ENCODE measurements at regions not wholly inside any gene's neighbourhood (a gene's known extent, or its start where the extent isn't known, plus 50 kb on each side); places are given as distances from the start of the nearest gene placed in this dataset.
"Not testable (repeated sequence)": the region's sequence is repeated elsewhere in the genome, so short reads cannot be mapped to it uniquely, and the experiment has no call there.

- ATAC-seq (no peak), DNase-seq (no peak)
- no peaks in the 10 kb centered on the region for H3K36me3 ChIP-seq (ENCODE audit: control insufficient read depth in 2 of 3, insufficient read depth in 3 of 3, low read length in 3 of 3)
- ChIA-PET POLR2A (no interaction called here), CTCF (no interaction called here)
- no peak overlapping the region for H3K4me3 ChIP-seq (ENCODE audit: low read length)
- Mint-ChIP-seq H3K27ac (no peak overlapping the region), H3K4me3 (no peak overlapping the region), H3K36me3 (no peaks in the 10 kb centered on the region), H3K27me3 (peaks cover 0 to 6% (median 0%) of the 10 kb centered on the region in 5 donors), H3K9me3 (peaks cover 0 to 6% (median under 1%) of the 10 kb centered on the region in 11 donors), H3K4me1 (no peaks in the 10 kb centered on the region)
- H3K9me3 ChIP-seq (ENCODE audit: control insufficient read depth in 2 of 3, low read length in 3 of 3) = no peaks in the 10 kb centered on the region
- H3K27ac ChIP-seq (ENCODE audit: low read depth, low read length) = no peak overlapping the region
- no peaks in the 10 kb centered on the region for H3K4me1 ChIP-seq (ENCODE audit: control insufficient read depth in 2 of 2, insufficient read depth in 2 of 2, low read length in 2 of 2)
- no peaks in the 10 kb centered on the region for H3K27me3 ChIP-seq (ENCODE audit: control insufficient read depth in 2 of 2, insufficient read depth in 2 of 2, low read length in 2 of 2)
- intact Hi-C loops (cut with micrococcal nuclease) = no loop called here
These were observed 467.9 kb upstream of the ATP11B start for GRCh38 chr3:182325213-182325950.

- no peaks in the 10 kb centered on the region for H3K36me3 ChIP-seq (ENCODE audit: control insufficient read depth in 2 of 3, insufficient read depth in 3 of 3, low read length in 3 of 3)
- H3K27me3 Mint-ChIP-seq = peaks cover 0 to 7% (median 0%) of the 10 kb centered on the region in 5 donors
- H3K9me3 ChIP-seq (ENCODE audit: control insufficient read depth in 2 of 3, low read length in 3 of 3) = no peaks in the 10 kb centered on the region
- peak overlapping the region in 1 of 9 donors; percentile 73 for H3K27ac Mint-ChIP-seq
- H3K4me3 Mint-ChIP-seq = no peak overlapping the region
- H3K27ac ChIP-seq (ENCODE audit: low read depth, low read length) = no peak overlapping the region
- CTCF ChIA-PET = no interaction called here
- H3K4me3 ChIP-seq (ENCODE audit: low read length) = no peak overlapping the region
- H3K36me3 Mint-ChIP-seq = no peaks in the 10 kb centered on the region
- no peak for ATAC-seq
- H3K27me3 ChIP-seq (ENCODE audit: control insufficient read depth in 2 of 2, insufficient read depth in 2 of 2, low read length in 2 of 2) = no peaks in the 10 kb centered on the region
- H3K9me3 Mint-ChIP-seq = peaks cover 0 to 4% (median 0%) of the 10 kb centered on the region in 11 donors
- no peak for DNase-seq
- H3K4me1 Mint-ChIP-seq = no peaks in the 10 kb centered on the region
- POLR2A ChIA-PET = no interaction called here
- intact Hi-C loops (cut with micrococcal nuclease) = no loop called here
- no peaks in the 10 kb centered on the region for H3K4me1 ChIP-seq (ENCODE audit: control insufficient read depth in 2 of 2, insufficient read depth in 2 of 2, low read length in 2 of 2)
These were observed 466.1 kb upstream of the ATP11B start for GRCh38 chr3:182327196-182327681.

GRCh38 chr3:182330646-182331045, 462.7 kb upstream of the ATP11B start:
- Mint-ChIP-seq H3K27ac (no peak overlapping the region), H3K36me3 (no peaks in the 10 kb centered on the region), H3K27me3 (peaks cover 0 to 7% (median 0%) of the 10 kb centered on the region in 5 donors), H3K9me3 (peaks cover 0 to 27% (median 6%) of the 10 kb centered on the region in 11 donors), H3K4me1 (no peaks in the 10 kb centered on the region), H3K4me3 (no peak overlapping the region)
- Histone ChIP-seq H3K27ac (ENCODE audit: low read depth, low read length) (no peak overlapping the region), H3K27me3 (ENCODE audit: control insufficient read depth in 2 of 2, insufficient read depth in 2 of 2, low read length in 2 of 2) (no peaks in the 10 kb centered on the region), H3K4me1 (ENCODE audit: control insufficient read depth in 2 of 2, insufficient read depth in 2 of 2, low read length in 2 of 2) (no peaks in the 10 kb centered on the region), H3K36me3 (ENCODE audit: control insufficient read depth in 2 of 3, insufficient read depth in 3 of 3, low read length in 3 of 3) (no peaks in the 10 kb centered on the region), H3K4me3 (ENCODE audit: low read length) (no peak overlapping the region), H3K9me3 (ENCODE audit: control insufficient read depth in 2 of 3, low read length in 3 of 3) (no peaks in the 10 kb centered on the region)
- intact Hi-C loops (cut with micrococcal nuclease) = no loop called here
- ChIA-PET CTCF (no interaction called here), POLR2A (no interaction called here)
- ATAC-seq = no peak
- DNase-seq = no peak

- ATAC-seq (no peak), DNase-seq (no peak)
- H3K4me3 ChIP-seq (ENCODE audit: low read length) = no peak overlapping the region
- H3K4me3 Mint-ChIP-seq = no peak overlapping the region
- H3K27me3 Mint-ChIP-seq = peaks cover 0 to 7% (median 0%) of the 10 kb centered on the region in 5 donors
- no peaks in the 10 kb centered on the region for H3K4me1 Mint-ChIP-seq
- peak overlapping the region in 1 of 9 donors; percentile 59 for H3K27ac Mint-ChIP-seq
- intact Hi-C loops (cut with micrococcal nuclease) = no loop called here
- no peaks in the 10 kb centered on the region for H3K4me1 ChIP-seq (ENCODE audit: control insufficient read depth in 2 of 2, insufficient read depth in 2 of 2, low read length in 2 of 2)
- H3K27me3 ChIP-seq (ENCODE audit: control insufficient read depth in 2 of 2, insufficient read depth in 2 of 2, low read length in 2 of 2) = no peaks in the 10 kb centered on the region
- H3K36me3 Mint-ChIP-seq = no peaks in the 10 kb centered on the region
- H3K27ac ChIP-seq (ENCODE audit: low read depth, low read length) = no peak overlapping the region
- H3K36me3 ChIP-seq (ENCODE audit: control insufficient read depth in 2 of 3, insufficient read depth in 3 of 3, low read length in 3 of 3) = no peaks in the 10 kb centered on the region
- POLR2A ChIA-PET = no interaction called here
- CTCF ChIA-PET = no interaction called here
- peaks cover 0 to 29% (median 6%) of the 10 kb centered on the region in 11 donors for H3K9me3 Mint-ChIP-seq
- H3K9me3 ChIP-seq (ENCODE audit: control insufficient read depth in 2 of 3, low read length in 3 of 3) = no peaks in the 10 kb centered on the region
These were observed 462.0 kb upstream of the ATP11B start for GRCh38 chr3:182331341-182331740.

GRCh38 chr3:182342252-182342651, 451.1 kb upstream of the ATP11B start:
- Mint-ChIP-seq H3K4me1 (no peaks in the 10 kb centered on the region), H3K27ac (no peak overlapping the region), H3K9me3 (peaks cover 0 to 19% (median 0%) of the 10 kb centered on the region in 11 donors), H3K36me3 (no peaks in the 10 kb centered on the region), H3K4me3 (no peak overlapping the region), H3K27me3 (no peaks in the 10 kb centered on the region)
- no peak for DNase-seq
- no peak overlapping the region for H3K4me3 ChIP-seq (ENCODE audit: low read length)
- ATAC-seq = no peak
- ChIA-PET POLR2A (no interaction called here), CTCF (no interaction called here)
- no peaks in the 10 kb centered on the region for H3K27me3 ChIP-seq (ENCODE audit: control insufficient read depth in 2 of 2, insufficient read depth in 2 of 2, low read length in 2 of 2)
- no peak overlapping the region for H3K27ac ChIP-seq (ENCODE audit: low read depth, low read length)
- intact Hi-C loops (cut with micrococcal nuclease) = no loop called here
- H3K36me3 ChIP-seq (ENCODE audit: control insufficient read depth in 2 of 3, insufficient read depth in 3 of 3, low read length in 3 of 3) = no peaks in the 10 kb centered on the region
- H3K9me3 ChIP-seq (ENCODE audit: control insufficient read depth in 2 of 3, low read length in 3 of 3) = no peaks in the 10 kb centered on the region
- no peaks in the 10 kb centered on the region for H3K4me1 ChIP-seq (ENCODE audit: control insufficient read depth in 2 of 2, insufficient read depth in 2 of 2, low read length in 2 of 2)

- H3K4me3 Mint-ChIP-seq; H3K4me3 ChIP-seq (ENCODE audit: low read length); POLR2A ChIA-PET; DNase-seq; ATAC-seq; H3K4me1 ChIP-seq (ENCODE audit: control insufficient read depth in 2 of 2, insufficient read depth in 2 of 2, low read length in 2 of 2); H3K4me1 Mint-ChIP-seq; H3K27ac ChIP-seq (ENCODE audit: low read depth, low read length); H3K36me3 ChIP-seq (ENCODE audit: control insufficient read depth in 2 of 3, insufficient read depth in 3 of 3, low read length in 3 of 3); H3K36me3 Mint-ChIP-seq; intact Hi-C loops (cut with micrococcal nuclease); H3K27ac Mint-ChIP-seq; H3K9me3 ChIP-seq (ENCODE audit: control insufficient read depth in 2 of 3, low read length in 3 of 3); CTCF ChIA-PET; H3K27me3 ChIP-seq (ENCODE audit: control insufficient read depth in 2 of 2, insufficient read depth in 2 of 2, low read length in 2 of 2); H3K27me3 Mint-ChIP-seq: not testable (repeated sequence)
- peaks cover 0 to 19% (median 0%) of the 10 kb centered on the region in 11 donors for H3K9me3 Mint-ChIP-seq
These were observed 449.3 kb upstream of the ATP11B start for GRCh38 chr3:182344026-182344425.

GRCh38 chr3:182349051-182349450, 444.3 kb upstream of the ATP11B start:
- ATAC-seq (no peak), DNase-seq (no peak)
- Mint-ChIP-seq H3K27me3 (peaks cover 0 to 8% (median 0%) of the 10 kb centered on the region in 5 donors), H3K4me3 (no peak overlapping the region), H3K27ac (no peak overlapping the region), H3K9me3 (peaks cover 0 to 4% (median 0%) of the 10 kb centered on the region in 11 donors), H3K36me3 (no peaks in the 10 kb centered on the region), H3K4me1 (no peaks in the 10 kb centered on the region)
- CTCF ChIA-PET = no interaction called here
- Histone ChIP-seq H3K27me3 (ENCODE audit: control insufficient read depth in 2 of 2, insufficient read depth in 2 of 2, low read length in 2 of 2) (no peaks in the 10 kb centered on the region), H3K36me3 (ENCODE audit: control insufficient read depth in 2 of 3, insufficient read depth in 3 of 3, low read length in 3 of 3) (no peaks in the 10 kb centered on the region), H3K27ac (ENCODE audit: low read depth, low read length) (no peak overlapping the region), H3K4me1 (ENCODE audit: control insufficient read depth in 2 of 2, insufficient read depth in 2 of 2, low read length in 2 of 2) (no peaks in the 10 kb centered on the region), H3K4me3 (ENCODE audit: low read length) (no peak overlapping the region), H3K9me3 (ENCODE audit: control insufficient read depth in 2 of 3, low read length in 3 of 3) (no peaks in the 10 kb centered on the region)
- intact Hi-C loops (cut with micrococcal nuclease) = no loop called here
- POLR2A ChIA-PET = no interaction called here

Measured in naive thymus-derived CD4-positive, alpha-beta T cell (primary cell).